ENCODE measurements at regions not wholly inside any gene's neighbourhood (a gene's known extent, or its start where the extent isn't known, plus 50 kb on each side); places are given as distances from the start of the nearest gene placed in this dataset.

GRCh38 chr18:51383116-51383515 lies 185.6 kb upstream of the MEX3C start (continued):
- TF ChIP-seq SMAD4 (CRISPR knock-in tag; conservative IDR thresholded peaks at IDR 0.05), result no peak
- TF ChIP-seq THAP7 (CRISPR knock-in tag; IDR thresholded peaks at IDR 0.05), result no peak
- no peak for TF ChIP-seq SMAD2 (IDR thresholded peaks at IDR 0.05; ENCODE audit: low read depth, low read length)
- TF ChIP-seq ETV1 (tag; conservative IDR thresholded peaks at IDR 0.05; ENCODE audit: low read depth), result no peak
- TF ChIP-seq ZBTB17 (CRISPR knock-in tag; IDR thresholded peaks at IDR 0.05), result no peak
- TF ChIP-seq ZNF239 (CRISPR knock-in tag; IDR thresholded peaks at IDR 0.05), result no peak
- TF ChIP-seq ZNF175 (CRISPR knock-in tag; IDR thresholded peaks at IDR 0.05; ENCODE audit: low read depth), result no peak
- no peak for TF ChIP-seq GATA2 (CRISPR knock-in tag; IDR thresholded peaks at IDR 0.05)

- no peak for FAIRE-seq
- no peak overlapping the region for H3K4me2 ChIP-seq (ENCODE audit: insufficient read depth, low read length)
- H3K9me3 ChIP-seq (replicated peaks; ENCODE audit: control insufficient read depth, insufficient read depth, low read depth, low read length), result no peaks in the 10 kb centered on the region
- no peaks in the 10 kb centered on the region for H3K27me3 ChIP-seq (ENCODE audit: control insufficient read depth in 2 of 2, insufficient read depth in 2 of 2, low read length in 2 of 2)
- no peaks in the 10 kb centered on the region for H4K20me1 ChIP-seq (replicated peaks; ENCODE audit: control insufficient read depth, insufficient read depth, low read length)
- H3K79me2 ChIP-seq (ENCODE audit: control insufficient read depth, insufficient read depth, low read length), result no peaks in the 10 kb centered on the region
- ATAC-seq, result no peak
- H3K4me1 ChIP-seq (replicated peaks in 1 of 2; ENCODE audit: control insufficient read depth in 2 of 2, insufficient read depth in 2 of 2, low read length in 2 of 2), result no peaks in the 10 kb centered on the region
- 0% methylated on average over 1 of the region's 1 CpG for whole genome bisulfite sequencing (ENCODE audit: insufficient coverage, low coverage, missing lambda C conversion rate)
- no peaks in the 10 kb centered on the region for H3K36me3 ChIP-seq (ENCODE audit: control insufficient read depth, insufficient read depth, low read length)
- no peak overlapping the region for H2AFZ ChIP-seq (ENCODE audit: low read depth, low read length)
- H3K9ac ChIP-seq (ENCODE audit: insufficient read depth in 1 of 2, low read depth in 2 of 2, low read length in 2 of 2), result no peak overlapping the region
- intact Hi-C loops (cut with micrococcal nuclease) (loop anchor here (10.0 kb wide), 1 partner anchor 279 kb away; no protein-coding TSS in a partner anchor), in situ Hi-C loops (cut with MboI) (no loop called here)
- no peak overlapping the region for H3K4me3 ChIP-seq
- no TSS peak for BruUV-seq (replicated peaks)
- no peak for DNase-seq (ENCODE audit: extremely low read depth in 1 of 4, low spot score in 3 of 4)
- CTCF ChIA-PET (ENCODE audit: low intra/inter-chr PET ratio), result no interaction called here
- H3K27ac ChIP-seq (ENCODE audit: extremely low read depth, low read depth, low read length), result no peak overlapping the region
- H3K9me1 ChIP-seq (ENCODE audit: control insufficient read depth, insufficient read depth, low read length), result no peaks in the 10 kb centered on the region
- POLR2A ChIA-PET, result no interaction called here
- TF ChIP-seq L3MBTL2 (IDR thresholded peaks at IDR 0.05) (no peak), HOXB6 (CRISPR knock-in tag; IDR thresholded peaks at IDR 0.05; ENCODE audit: borderline replicate concordance) (no peak), FOXK1 (CRISPR knock-in tag; IDR thresholded peaks at IDR 0.05; ENCODE audit: borderline replicate concordance) (no peak), ARID3B (CRISPR knock-in tag; IDR thresholded peaks at IDR 0.05; ENCODE audit: borderline replicate concordance) (no peak), RFX1 (IDR thresholded peaks at IDR 0.05) (no peak), SNAPC5 (CRISPR knock-in tag; IDR thresholded peaks at IDR 0.05) (no peak), ID3 (CRISPR knock-in tag; IDR thresholded peaks at IDR 0.05) (no peak), ID3 (tag; IDR thresholded peaks at IDR 0.05) (no peak), ZNF696 (CRISPR knock-in tag; conservative IDR thresholded peaks at IDR 0.05) (no peak), THRAP3 (IDR thresholded peaks at IDR 0.05; ENCODE audit: borderline replicate concordance) (no peak), CREB3L1 (IDR thresholded peaks at IDR 0.05; ENCODE audit: borderline replicate concordance, low read depth) (no peak), HDAC1 (IDR thresholded peaks at IDR 0.05) (no peak)
Measured at GRCh38 chr18:51383711-51384110, 186.2 kb upstream of the MEX3C start.

Measured in K562 (cell line).